Activated naive CD4-positive, alpha-beta T cell (primary cell): ENCODE measurements at regions not wholly inside any gene's neighbourhood (a gene's known extent, or its start where the extent isn't known, plus 50 kb on each side); places are given as distances from the start of the nearest gene placed in this dataset.
"Not testable (repeated sequence)": the region's sequence is repeated elsewhere in the genome, so short reads cannot be mapped to it uniquely, and the experiment has no call there.

Source experiments
- DNase-seq, 4 experiments: peaks; one replicate each; lab custom pipeline; 2025; lab: John Stamatoyannopoulos, UW

- DNase-seq: not testable (repeated sequence)
These were observed 541.0 kb upstream of the CRIM1 start for GRCh38 chr2:35814597-35814996.

- DNase-seq: no peak
These were observed 552.5 kb upstream of the CRIM1 start for GRCh38 chr2:35803126-35803525.

- DNase-seq: no peak
These were observed 560.7 kb upstream of the CRIM1 start for GRCh38 chr2:35794796-35795450.

GRCh38 chr2:35790292-35790691 lies 565.3 kb upstream of the CRIM1 start:
- DNase-seq: no peak

GRCh38 chr2:35788543-35788942 lies 567.0 kb upstream of the CRIM1 start:
- no peak for DNase-seq

GRCh38 chr2:35787302-35788031 lies 568.1 kb upstream of the CRIM1 start:
- no peak for DNase-seq

GRCh38 chr2:35785564-35785963 lies 570.0 kb upstream of the CRIM1 start:
- DNase-seq: no peak

- no peak for DNase-seq
These were observed 570.8 kb upstream of the CRIM1 start for GRCh38 chr2:35784777-35785176.

- no peak for DNase-seq
These were observed 571.9 kb upstream of the CRIM1 start for GRCh38 chr2:35783723-35784122.

- DNase-seq: no peak
These were observed 614.0 kb upstream of the CRIM1 start for GRCh38 chr2:35741556-35741955.

- no peak for DNase-seq
These were observed 623.9 kb upstream of the CRIM1 start for GRCh38 chr2:35731674-35732073.

- no peak for DNase-seq
These were observed 640.7 kb upstream of the CRIM1 start for GRCh38 chr2:35714883-35715282.

- no peak for DNase-seq
These were observed 647.1 kb upstream of the CRIM1 start for GRCh38 chr2:35708411-35708923.

- DNase-seq: no peak
These were observed 667.3 kb upstream of the CRIM1 start for GRCh38 chr2:35688309-35688708.

GRCh38 chr2:35651688-35652323 lies 703.8 kb upstream of the CRIM1 start:
- no peak for DNase-seq

GRCh38 chr2:35614640-35615039 lies 740.9 kb upstream of the CRIM1 start:
- no peak for DNase-seq

GRCh38 chr2:35606394-35606793 lies 749.2 kb upstream of the CRIM1 start:
- DNase-seq: no peak

GRCh38 chr2:35598310-35598709 lies 757.3 kb upstream of the CRIM1 start:
- no peak for DNase-seq

GRCh38 chr2:35591886-35592285 lies 763.7 kb upstream of the CRIM1 start:
- DNase-seq: no peak

- DNase-seq: no peak
These were observed 769.6 kb upstream of the CRIM1 start for GRCh38 chr2:35585972-35586371.

- DNase-seq: no peak
These were observed 772.9 kb upstream of the CRIM1 start for GRCh38 chr2:35582637-35583036.

- DNase-seq: no peak
These were observed 774.6 kb upstream of the CRIM1 start for GRCh38 chr2:35580956-35581355.

GRCh38 chr2:35568574-35568973 lies 787.0 kb upstream of the CRIM1 start:
- DNase-seq: not testable (repeated sequence)
